ENCODE measurements at regions not wholly inside any gene's neighbourhood (a gene's known extent, or its start where the extent isn't known, plus 50 kb on each side); places are given as distances from the start of the nearest gene placed in this dataset.
"Not testable (repeated sequence)": the region's sequence is repeated elsewhere in the genome, so short reads cannot be mapped to it uniquely, and the experiment has no call there.

DNA sequence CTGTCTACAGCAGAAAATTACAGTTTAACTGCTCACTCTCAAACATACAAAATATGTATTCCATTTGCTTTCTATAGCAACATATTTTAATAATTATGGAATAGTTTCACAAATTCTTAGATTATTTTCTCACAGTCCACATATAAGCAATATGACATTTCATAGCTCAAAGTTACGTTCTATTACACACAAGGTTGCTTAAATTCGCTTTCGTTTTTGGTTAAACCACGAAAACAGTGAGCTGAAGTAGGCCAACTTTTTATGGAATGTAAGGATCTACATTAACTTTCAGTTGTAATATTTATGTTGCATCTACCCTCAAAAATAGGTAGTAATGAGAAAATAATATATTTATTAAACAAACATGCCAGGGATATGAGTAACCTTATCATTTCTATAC, 966.0 kb upstream of the ACO1 start:
- no peak for DNase-seq (ENCODE audit: low read depth)
- Histone ChIP-seq H3K36me3 (ENCODE audit: control insufficient read depth, insufficient read depth, low read length, severe bottlenecking) (no peaks in the 10 kb centered on the region), H3K4me1 (ENCODE audit: control insufficient read depth, insufficient read depth, low read length) (no peaks in the 10 kb centered on the region), H3K27me3 (replicated peaks; ENCODE audit: control insufficient read depth, insufficient read depth, low read length) (no peaks in the 10 kb centered on the region), H3K9ac (ENCODE audit: low read length) (no peak overlapping the region), H3K4me3 (ENCODE audit: low read length) (no peak overlapping the region), H3K9me3 (ENCODE audit: control insufficient read depth, low read length) (peaks cover 3% of the 10 kb centered on the region)

DNA sequence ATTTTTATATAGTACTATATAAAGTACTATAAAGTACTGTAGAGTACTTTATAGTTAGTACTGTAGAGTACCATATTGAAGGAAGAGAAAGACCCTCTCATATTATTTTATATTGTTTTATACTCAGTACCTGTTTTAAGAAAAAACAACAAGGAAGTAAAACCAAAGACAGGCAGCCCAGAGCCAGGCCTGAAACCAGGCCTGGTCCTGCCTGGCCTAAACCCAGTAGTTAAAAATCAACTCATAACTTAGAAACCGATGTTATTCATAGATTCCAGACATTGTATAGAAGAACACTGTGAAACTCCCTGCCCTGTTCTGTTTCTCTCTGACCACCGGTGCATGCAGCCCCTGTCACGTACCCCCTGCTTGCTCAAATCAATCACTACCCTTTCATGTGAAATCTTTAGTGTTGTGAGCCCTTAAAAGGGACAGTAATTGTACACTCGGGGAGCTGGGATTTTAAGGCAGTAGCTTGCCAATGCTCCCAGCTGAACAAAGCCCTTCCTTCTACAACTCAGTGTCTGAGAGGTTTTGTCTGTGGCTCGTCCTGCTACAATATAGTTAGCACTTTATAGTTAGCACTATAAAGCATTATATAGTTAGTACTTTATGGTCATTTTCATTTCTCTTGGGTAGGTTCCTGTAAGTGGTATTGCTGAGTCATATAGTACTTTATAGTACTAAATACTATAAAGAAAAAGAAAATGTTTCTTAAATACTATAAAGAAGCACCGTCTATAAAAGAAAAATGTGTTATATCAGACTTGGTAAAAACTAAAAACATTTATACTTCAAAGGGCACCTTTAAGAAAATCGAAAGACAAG, 940.6 kb upstream of the ACO1 start:
- H3K4me1 ChIP-seq (ENCODE audit: control insufficient read depth, insufficient read depth, low read length); H3K9me3 ChIP-seq (ENCODE audit: control insufficient read depth, low read length); H3K27me3 ChIP-seq (replicated peaks; ENCODE audit: control insufficient read depth, insufficient read depth, low read length); DNase-seq (ENCODE audit: low read depth); H3K4me3 ChIP-seq (ENCODE audit: low read length); H3K36me3 ChIP-seq (ENCODE audit: control insufficient read depth, insufficient read depth, low read length, severe bottlenecking); H3K9ac ChIP-seq (ENCODE audit: low read length): not testable (repeated sequence)

DNA sequence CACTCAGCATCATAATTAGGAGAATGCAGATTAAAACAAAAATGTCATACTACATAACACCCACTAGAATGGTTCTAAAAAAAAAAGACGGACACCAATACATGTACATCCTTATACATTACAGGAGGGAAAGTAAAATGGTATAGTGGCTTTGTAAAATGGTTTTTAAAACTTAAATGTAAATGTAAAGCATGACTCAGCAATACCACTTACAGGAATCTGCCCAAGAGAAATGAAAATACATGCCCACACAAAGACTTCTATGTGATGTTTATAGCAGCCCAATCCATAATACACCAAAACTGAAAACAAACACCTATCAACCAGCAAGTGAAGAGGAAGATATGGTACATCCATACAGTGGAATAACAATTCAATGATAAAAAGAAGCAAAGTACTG, 939.1 kb upstream of the ACO1 start:
- Histone ChIP-seq H3K9ac (ENCODE audit: low read length) (no peak overlapping the region), H3K9me3 (ENCODE audit: control insufficient read depth, low read length) (no peaks in the 10 kb centered on the region), H3K36me3 (ENCODE audit: control insufficient read depth, insufficient read depth, low read length, severe bottlenecking) (no peaks in the 10 kb centered on the region), H3K4me1 (ENCODE audit: control insufficient read depth, insufficient read depth, low read length) (no peaks in the 10 kb centered on the region), H3K27me3 (replicated peaks; ENCODE audit: control insufficient read depth, insufficient read depth, low read length) (no peaks in the 10 kb centered on the region), H3K4me3 (ENCODE audit: low read length) (no peak overlapping the region)
- DNase-seq (ENCODE audit: low read depth): peak; percentile 1

DNA sequence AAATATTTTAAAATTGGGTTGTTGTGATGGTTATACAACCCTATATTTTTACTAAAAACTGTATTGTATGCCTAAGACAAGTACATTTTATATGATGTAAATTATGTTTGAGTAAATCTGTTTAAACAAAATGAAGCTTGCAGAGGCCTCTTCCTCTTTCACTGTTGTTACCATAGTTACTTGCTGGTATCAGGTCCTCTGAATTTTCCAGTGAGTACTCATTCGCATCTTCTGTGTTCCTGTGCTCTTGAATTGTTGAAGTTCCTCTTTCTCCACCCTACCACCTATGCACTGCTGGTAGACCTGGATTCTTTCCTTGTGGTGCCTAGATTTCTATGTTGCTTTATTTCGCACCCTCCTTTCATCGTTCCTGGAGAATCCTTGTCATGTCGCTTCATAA, 938.5 kb upstream of the ACO1 start:
- Histone ChIP-seq H3K9me3 (ENCODE audit: control insufficient read depth, low read length) (no peaks in the 10 kb centered on the region), H3K9ac (ENCODE audit: low read length) (no peak overlapping the region), H3K4me3 (ENCODE audit: low read length) (no peak overlapping the region), H3K4me1 (ENCODE audit: control insufficient read depth, insufficient read depth, low read length) (no peaks in the 10 kb centered on the region), H3K36me3 (ENCODE audit: control insufficient read depth, insufficient read depth, low read length, severe bottlenecking) (no peaks in the 10 kb centered on the region), H3K27me3 (replicated peaks; ENCODE audit: control insufficient read depth, insufficient read depth, low read length) (no peaks in the 10 kb centered on the region)
- no peak for DNase-seq (ENCODE audit: low read depth)

DNA sequence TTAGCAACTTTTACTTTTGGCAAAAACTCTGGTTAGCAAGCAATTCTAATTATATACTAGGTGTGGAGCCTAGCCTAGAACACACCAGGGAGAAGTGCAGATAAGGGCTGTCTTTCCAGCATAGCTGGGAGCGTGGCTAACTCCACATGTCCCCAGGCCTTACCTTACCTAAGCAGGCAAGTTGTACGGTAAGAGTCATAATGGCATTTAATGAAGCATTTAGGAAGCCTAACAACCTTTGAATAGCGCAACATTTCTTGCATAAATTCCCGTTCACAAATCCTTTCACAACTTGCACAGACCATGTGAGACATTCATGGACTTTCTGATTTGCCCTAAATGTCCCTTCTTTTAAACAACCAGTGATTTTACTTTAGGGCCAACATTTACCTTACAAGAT, 917.4 kb upstream of the ACO1 start:
- no peaks in the 10 kb centered on the region for H3K27me3 ChIP-seq (replicated peaks; ENCODE audit: control insufficient read depth, insufficient read depth, low read length)
- no peak for DNase-seq (ENCODE audit: low read depth)
- H3K36me3 ChIP-seq (ENCODE audit: control insufficient read depth, insufficient read depth, low read length, severe bottlenecking): no peaks in the 10 kb centered on the region
- H3K4me3 ChIP-seq (ENCODE audit: low read length): no peak overlapping the region
- peaks cover 3% of the 10 kb centered on the region for H3K9me3 ChIP-seq (ENCODE audit: control insufficient read depth, low read length)
- H3K4me1 ChIP-seq (ENCODE audit: control insufficient read depth, insufficient read depth, low read length): no peaks in the 10 kb centered on the region
- H3K9ac ChIP-seq (ENCODE audit: low read length): no peak overlapping the region

DNA sequence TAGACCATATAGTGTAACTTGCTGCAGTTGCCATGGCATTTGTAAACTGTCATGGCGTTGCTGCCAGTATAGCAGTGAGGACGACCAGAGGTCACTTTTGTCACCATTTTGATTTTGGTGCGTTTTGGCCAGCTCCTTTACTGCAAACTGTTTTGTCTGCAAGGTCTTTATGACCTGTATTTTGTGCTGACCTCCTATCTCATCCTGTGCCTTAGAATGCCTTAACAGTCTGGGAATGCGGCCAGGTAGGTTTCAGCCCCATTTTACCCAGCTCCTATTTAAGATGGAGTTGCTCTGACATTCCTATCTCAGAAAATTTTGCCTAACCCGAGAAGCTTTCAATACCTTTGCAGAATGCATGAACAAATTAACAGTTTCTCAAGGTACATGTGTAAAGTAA, 914.4 kb upstream of the ACO1 start:
- H3K9me3 ChIP-seq (ENCODE audit: control insufficient read depth, low read length): no peaks in the 10 kb centered on the region
- H3K9ac ChIP-seq (ENCODE audit: low read length): no peak overlapping the region
- no peaks in the 10 kb centered on the region for H3K36me3 ChIP-seq (ENCODE audit: control insufficient read depth, insufficient read depth, low read length, severe bottlenecking)
- H3K27me3 ChIP-seq (replicated peaks; ENCODE audit: control insufficient read depth, insufficient read depth, low read length): no peaks in the 10 kb centered on the region
- no peaks in the 10 kb centered on the region for H3K4me1 ChIP-seq (ENCODE audit: control insufficient read depth, insufficient read depth, low read length)
- DNase-seq (ENCODE audit: low read depth): no peak
- no peak overlapping the region for H3K4me3 ChIP-seq (ENCODE audit: low read length)

DNA sequence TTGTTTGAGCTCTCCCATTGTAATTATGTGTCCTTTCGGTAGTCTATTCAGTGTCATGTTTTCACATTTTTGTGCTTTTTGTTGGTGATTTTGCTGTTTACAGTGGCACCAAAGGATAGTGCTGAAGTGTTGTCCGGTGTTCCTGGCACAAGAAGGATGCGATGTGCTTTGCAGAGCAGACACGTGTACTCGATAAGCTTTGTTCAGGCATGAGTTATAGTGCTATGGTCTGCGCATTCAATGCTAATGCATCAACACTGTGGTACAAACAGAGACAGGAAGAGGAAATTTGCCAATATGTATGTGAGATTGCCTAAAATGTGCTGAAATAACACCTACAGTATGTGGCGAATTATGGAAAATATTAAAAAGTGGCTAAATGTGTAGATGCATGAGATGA, 913.4 kb upstream of the ACO1 start:
- Histone ChIP-seq H3K4me3 (ENCODE audit: low read length) (no peak overlapping the region), H3K4me1 (ENCODE audit: control insufficient read depth, insufficient read depth, low read length) (no peaks in the 10 kb centered on the region)
- no peak for DNase-seq (ENCODE audit: low read depth)

DNA sequence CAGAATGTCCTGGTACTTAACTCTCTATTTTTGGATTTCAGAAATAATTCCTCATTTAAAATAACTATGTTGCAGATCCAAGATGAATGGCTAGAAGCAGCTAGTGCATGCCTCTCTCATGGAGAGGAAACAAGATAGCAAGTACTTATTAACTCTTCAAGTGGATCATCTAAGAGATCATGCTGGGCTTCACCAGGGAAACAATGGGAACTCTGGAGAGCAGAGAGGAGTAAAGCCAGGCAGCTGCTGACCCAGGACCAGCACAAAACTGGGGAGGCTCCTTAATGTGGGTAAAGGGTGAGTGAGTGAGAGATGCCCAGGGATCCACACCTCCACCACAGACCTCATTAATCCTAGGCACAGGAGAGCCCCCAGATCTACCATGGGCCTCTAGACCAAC, 897.8 kb upstream of the ACO1 start:
- no peaks in the 10 kb centered on the region for H3K9me3 ChIP-seq (ENCODE audit: control insufficient read depth, low read length)
- no peak overlapping the region for H3K9ac ChIP-seq (ENCODE audit: low read length)
- H3K4me3 ChIP-seq (ENCODE audit: low read length): no peak overlapping the region
- no peaks in the 10 kb centered on the region for H3K27me3 ChIP-seq (replicated peaks; ENCODE audit: control insufficient read depth, insufficient read depth, low read length)
- no peaks in the 10 kb centered on the region for H3K36me3 ChIP-seq (ENCODE audit: control insufficient read depth, insufficient read depth, low read length, severe bottlenecking)
- no peak for DNase-seq (ENCODE audit: low read depth)
- H3K4me1 ChIP-seq (ENCODE audit: control insufficient read depth, insufficient read depth, low read length): no peaks in the 10 kb centered on the region

More for the DNA sequence above, 913.4 kb upstream of the ACO1 start:
- Histone ChIP-seq H3K27me3 (replicated peaks; ENCODE audit: control insufficient read depth, insufficient read depth, low read length) (no peaks in the 10 kb centered on the region), H3K36me3 (ENCODE audit: control insufficient read depth, insufficient read depth, low read length, severe bottlenecking) (no peaks in the 10 kb centered on the region), H3K9me3 (ENCODE audit: control insufficient read depth, low read length) (no peaks in the 10 kb centered on the region), H3K9ac (ENCODE audit: low read length) (no peak overlapping the region)

DNA sequence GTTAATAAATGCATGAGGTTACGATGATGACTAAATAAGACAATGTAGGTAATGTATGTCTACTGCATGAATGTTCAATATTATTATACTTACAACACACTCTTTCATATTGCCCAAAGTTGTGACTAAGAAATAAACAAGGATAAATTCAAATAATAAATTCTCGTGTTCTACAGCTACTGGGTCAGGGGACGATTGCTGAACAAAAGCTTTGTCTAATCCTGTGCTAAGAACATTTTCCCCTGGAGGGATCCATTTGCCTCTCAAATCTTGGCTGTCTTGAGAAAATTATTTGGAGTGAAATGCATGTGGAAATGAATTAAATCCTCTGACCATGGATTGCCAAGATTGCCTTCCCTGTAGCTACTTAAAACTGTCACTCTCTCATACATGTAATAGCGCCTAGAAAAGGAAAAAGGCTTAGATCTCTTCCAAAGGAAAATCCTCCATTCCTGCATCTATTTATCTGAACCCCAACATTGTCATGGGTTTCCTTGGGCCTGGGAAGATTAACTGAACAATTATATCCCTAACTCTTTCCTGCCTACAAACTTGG, 893.8 kb upstream of the ACO1 start:
- DNase-seq (ENCODE audit: low read depth): no peak
- Histone ChIP-seq H3K4me1 (ENCODE audit: control insufficient read depth, insufficient read depth, low read length) (no peaks in the 10 kb centered on the region), H3K36me3 (ENCODE audit: control insufficient read depth, insufficient read depth, low read length, severe bottlenecking) (no peaks in the 10 kb centered on the region), H3K9ac (ENCODE audit: low read length) (no peak overlapping the region), H3K9me3 (ENCODE audit: control insufficient read depth, low read length) (no peaks in the 10 kb centered on the region), H3K4me3 (ENCODE audit: low read length) (no peak overlapping the region), H3K27me3 (replicated peaks; ENCODE audit: control insufficient read depth, insufficient read depth, low read length) (no peaks in the 10 kb centered on the region)

DNA sequence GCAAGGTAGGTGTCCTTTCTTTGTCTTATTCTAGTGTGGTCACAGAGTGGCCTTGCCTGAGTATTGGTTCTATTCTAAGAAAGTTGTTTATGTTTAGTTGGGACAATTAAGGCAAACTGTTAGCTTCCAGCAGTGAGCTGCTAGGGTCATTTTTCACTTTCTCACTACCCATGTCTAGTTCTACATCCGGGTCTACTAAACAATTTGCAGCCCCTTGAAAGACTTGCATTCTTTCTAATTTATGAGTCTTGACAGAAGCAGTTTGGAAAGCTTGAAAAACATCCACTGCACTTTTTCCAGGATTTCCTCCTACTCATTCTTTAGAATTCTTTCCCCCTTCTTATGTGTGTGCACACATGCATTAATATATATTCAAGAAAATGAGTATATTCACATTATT, 892.2 kb upstream of the ACO1 start:
- Histone ChIP-seq H3K4me3 (ENCODE audit: low read length) (no peak overlapping the region), H3K4me1 (ENCODE audit: control insufficient read depth, insufficient read depth, low read length) (no peaks in the 10 kb centered on the region), H3K9me3 (ENCODE audit: control insufficient read depth, low read length) (no peaks in the 10 kb centered on the region), H3K9ac (ENCODE audit: low read length) (no peak overlapping the region), H3K27me3 (replicated peaks; ENCODE audit: control insufficient read depth, insufficient read depth, low read length) (no peaks in the 10 kb centered on the region), H3K36me3 (ENCODE audit: control insufficient read depth, insufficient read depth, low read length, severe bottlenecking) (no peaks in the 10 kb centered on the region)
- DNase-seq (ENCODE audit: low read depth): no peak

DNA sequence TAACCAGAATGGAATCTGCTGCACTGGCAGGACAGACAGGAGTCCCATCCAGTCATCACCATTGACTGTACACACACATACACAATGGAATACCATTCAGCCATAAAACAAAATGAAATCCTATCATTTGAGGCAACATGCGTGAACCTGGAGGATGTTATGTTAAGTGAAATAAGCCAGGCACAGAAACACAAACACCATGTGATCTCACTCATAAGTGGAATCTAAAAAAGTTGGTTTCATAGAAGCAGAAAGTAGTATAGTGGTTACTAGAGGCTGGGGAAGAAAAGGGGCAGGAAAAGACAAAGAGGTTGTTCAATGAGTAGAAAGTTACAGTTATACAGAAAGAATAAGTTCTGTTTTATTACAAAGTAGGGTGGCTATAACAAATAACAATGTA, 884.0 kb upstream of the ACO1 start:
- Histone ChIP-seq H3K9ac (ENCODE audit: low read length) (no peak overlapping the region), H3K9me3 (ENCODE audit: control insufficient read depth, low read length) (no peaks in the 10 kb centered on the region), H3K27me3 (replicated peaks; ENCODE audit: control insufficient read depth, insufficient read depth, low read length) (no peaks in the 10 kb centered on the region), H3K4me1 (ENCODE audit: control insufficient read depth, insufficient read depth, low read length) (no peaks in the 10 kb centered on the region), H3K36me3 (ENCODE audit: control insufficient read depth, insufficient read depth, low read length, severe bottlenecking) (no peaks in the 10 kb centered on the region), H3K4me3 (ENCODE audit: low read length) (no peak overlapping the region)
- DNase-seq (ENCODE audit: low read depth): no peak

DNA sequence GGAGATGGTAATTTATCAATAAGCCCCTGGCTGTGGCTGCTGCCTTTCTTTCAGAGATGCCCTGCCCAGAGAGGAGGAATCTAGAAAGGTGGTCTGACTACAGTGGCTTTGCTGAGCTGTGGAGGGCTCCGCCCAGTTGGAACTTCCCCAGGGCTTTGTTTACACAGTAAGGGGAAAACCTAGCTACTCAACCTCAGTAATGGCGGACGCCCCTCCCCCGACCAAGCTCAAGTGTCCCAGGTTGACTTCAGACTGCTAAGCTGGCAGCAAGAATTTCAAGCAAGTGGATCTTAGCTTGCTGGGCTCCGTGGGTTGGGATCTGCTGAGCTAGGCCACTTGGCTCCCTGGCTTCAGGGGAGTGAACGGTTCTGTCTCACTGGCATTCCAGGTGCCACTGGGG, 865.4 kb upstream of the ACO1 start:
- Histone ChIP-seq H3K4me1 (ENCODE audit: control insufficient read depth, insufficient read depth, low read length) (no peaks in the 10 kb centered on the region), H3K9me3 (ENCODE audit: control insufficient read depth, low read length) (no peaks in the 10 kb centered on the region), H3K27me3 (replicated peaks; ENCODE audit: control insufficient read depth, insufficient read depth, low read length) (no peaks in the 10 kb centered on the region), H3K36me3 (ENCODE audit: control insufficient read depth, insufficient read depth, low read length, severe bottlenecking) (no peaks in the 10 kb centered on the region), H3K9ac (ENCODE audit: low read length) (no peak overlapping the region), H3K4me3 (ENCODE audit: low read length) (no peak overlapping the region)
- DNase-seq (ENCODE audit: low read depth): no peak

Data from adipocyte (in vitro differentiated cells).